Gastrocnemius medialis (tissue), 4 donors: ENCODE measurements at regions not wholly inside any gene's neighbourhood (a gene's known extent, or its start where the extent isn't known, plus 50 kb on each side); places are given as distances from the start of the nearest gene placed in this dataset.

Experiments used
- ATAC-seq, 2 donors: fragments of 150-250 bp; one replicate each; pipeline ENCODE4 v1.9.1; 2016
- DNase-seq, 2 donors: peaks; one replicate each; pipeline ENCODE4 v3.0.0-alpha.2; 2019
- H3K27ac ChIP-seq, 4 donors: fragments of 200-600 bp; sonication (generic); 1 replicate in 1 of 4; 2 replicates in 3 of 4; pipeline ENCODE4 v1.5.1; 2016 to 2018; ENCODE audit warnings: mild to moderate bottlenecking in 2 of 4, moderate library complexity in 1 of 4
- H3K27me3 ChIP-seq, 3 donors: fragments of 200-600 bp; sonication (generic) in 2 of 3; 1 replicate in 1 of 3; 2 replicates in 2 of 3; pipeline versions ENCODE4 v1.5.1 to v1.6.0; 2016 to 2019; ENCODE audit warnings: mild to moderate bottlenecking in 1 of 3, moderate library complexity in 1 of 3
- H3K36me3 ChIP-seq, 2 donors: fragments of 200-600 bp; sonication (generic) in 1 of 2; one replicate each; pipeline ENCODE4 v1.5.1; 2017 to 2018
- H3K4me1 ChIP-seq, 2 donors: fragments of 200-600 bp; sonication (generic) in 1 of 2; one replicate each; pipeline ENCODE4 v1.5.1; 2016 to 2017; ENCODE audit warnings: mild to moderate bottlenecking in 2 of 2
- H3K4me3 ChIP-seq, 4 donors: fragments of 200-600 bp; sonication (generic) in 3 of 4; 1 replicate in 1 of 4; 2 replicates in 3 of 4; pipeline ENCODE4 v1.5.1; 2016 to 2019; ENCODE audit warnings: mild to moderate bottlenecking in 2 of 4
- H3K9me3 ChIP-seq, 3 donors: fragments of 200-600 bp; sonication (generic) in 2 of 3; 1 replicate in 1 of 3; 2 replicates in 2 of 3; pipeline ENCODE4 v1.5.1; 2016 to 2019
- POLR2A ChIP-seq, 2 donors: fragments of 450-650 bp; IDR thresholded peaks; one replicate each; pipeline ENCODE4 v1.6.1; 2017; ENCODE audit warnings: antibody characterized with exemption in 2 of 2, mild to moderate bottlenecking in 2 of 2, moderate library complexity in 2 of 2
- in situ Hi-C, 4 donors: fragments of 200-750 bp; cut with MboI; loops; one replicate each; pipeline versions ENCODE4 v1.15.0 to v1.8.0; 2017; ENCODE audit warnings: low sequenced_read_pairs in 4 of 4
- intact Hi-C: fragments of 100-400 bp; cut with DNase I; formaldehyde crosslinking; loops from one replicate; pipeline ENCODE4 v1.15.1; 2023; ENCODE audit warnings: low total_unique reads
- TF ChIP-seq, protein P1 (sequence below), 5 experiments: fragments of 450-650 bp in 3 of 5; fragments of 200-600 bp in 2 of 5; sonication (generic) in 2 of 5; IDR thresholded peaks in 4 of 5; conservative IDR thresholded peaks in 1 of 5; 1 replicate in 4 of 5; 2 replicates in 1 of 5; pipeline ENCODE4 v1.5.1; 2016 to 2019; ENCODE audit warnings: antibody characterized with exemption in 5 of 5, mild to moderate bottlenecking in 3 of 5, moderate library complexity in 3 of 5

GRCh38 chr5:117487556-117487955, 912.9 kb upstream of the SEMA6A start:
- no peaks in the 10 kb centered on the region for H3K4me1 ChIP-seq
- no peak for TF ChIP-seq POLR2A (IDR thresholded peaks at IDR 0.05)
- TF ChIP-seq, protein P1, sequence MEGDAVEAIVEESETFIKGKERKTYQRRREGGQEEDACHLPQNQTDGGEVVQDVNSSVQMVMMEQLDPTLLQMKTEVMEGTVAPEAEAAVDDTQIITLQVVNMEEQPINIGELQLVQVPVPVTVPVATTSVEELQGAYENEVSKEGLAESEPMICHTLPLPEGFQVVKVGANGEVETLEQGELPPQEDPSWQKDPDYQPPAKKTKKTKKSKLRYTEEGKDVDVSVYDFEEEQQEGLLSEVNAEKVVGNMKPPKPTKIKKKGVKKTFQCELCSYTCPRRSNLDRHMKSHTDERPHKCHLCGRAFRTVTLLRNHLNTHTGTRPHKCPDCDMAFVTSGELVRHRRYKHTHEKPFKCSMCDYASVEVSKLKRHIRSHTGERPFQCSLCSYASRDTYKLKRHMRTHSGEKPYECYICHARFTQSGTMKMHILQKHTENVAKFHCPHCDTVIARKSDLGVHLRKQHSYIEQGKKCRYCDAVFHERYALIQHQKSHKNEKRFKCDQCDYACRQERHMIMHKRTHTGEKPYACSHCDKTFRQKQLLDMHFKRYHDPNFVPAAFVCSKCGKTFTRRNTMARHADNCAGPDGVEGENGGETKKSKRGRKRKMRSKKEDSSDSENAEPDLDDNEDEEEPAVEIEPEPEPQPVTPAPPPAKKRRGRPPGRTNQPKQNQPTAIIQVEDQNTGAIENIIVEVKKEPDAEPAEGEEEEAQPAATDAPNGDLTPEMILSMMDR (IDR thresholded peaks at IDR 0.05 in 4 of 5, conservative IDR thresholded peaks at IDR 0.05 in 1 of 5), result no peak
- H3K27me3 ChIP-seq, result no peaks in the 10 kb centered on the region
- ATAC-seq (no peak), DNase-seq (no peak)
- H3K4me3 ChIP-seq, result no peak overlapping the region
- no peaks in the 10 kb centered on the region for H3K36me3 ChIP-seq
- no peaks in the 10 kb centered on the region for H3K9me3 ChIP-seq
- in situ Hi-C loops (no loop called here), intact Hi-C loops (no loop called here)
- no peak overlapping the region for H3K27ac ChIP-seq

GRCh38 chr5:117486879-117487391, 912.3 kb upstream of the SEMA6A start:
- no peak for TF ChIP-seq POLR2A (IDR thresholded peaks at IDR 0.05)
- TF ChIP-seq, protein P1 (IDR thresholded peaks at IDR 0.05 in 4 of 5, conservative IDR thresholded peaks at IDR 0.05 in 1 of 5), result no peak
- Histone ChIP-seq H3K4me1 (no peaks in the 10 kb centered on the region), H3K27ac (no peak overlapping the region), H3K9me3 (no peaks in the 10 kb centered on the region), H3K27me3 (no peaks in the 10 kb centered on the region), H3K4me3 (no peak overlapping the region), H3K36me3 (no peaks in the 10 kb centered on the region)
- DNase-seq, result no peak
- intact Hi-C loops (no loop called here), in situ Hi-C loops (no loop called here)
- no peak for ATAC-seq

- no peaks in the 10 kb centered on the region for H3K4me1 ChIP-seq
- H3K36me3 ChIP-seq, result no peaks in the 10 kb centered on the region
- in situ Hi-C loops, result no loop called here
- DNase-seq (no peak), ATAC-seq (no peak)
- H3K27me3 ChIP-seq, result no peaks in the 10 kb centered on the region
- no peaks in the 10 kb centered on the region for H3K9me3 ChIP-seq
- intact Hi-C loops, result no loop called here
- H3K27ac ChIP-seq, result no peak overlapping the region
- no peak overlapping the region for H3K4me3 ChIP-seq
- TF ChIP-seq POLR2A (IDR thresholded peaks at IDR 0.05), result no peak
Measured at GRCh38 chr5:117486261-117486660, 911.6 kb upstream of the SEMA6A start.

DNA sequence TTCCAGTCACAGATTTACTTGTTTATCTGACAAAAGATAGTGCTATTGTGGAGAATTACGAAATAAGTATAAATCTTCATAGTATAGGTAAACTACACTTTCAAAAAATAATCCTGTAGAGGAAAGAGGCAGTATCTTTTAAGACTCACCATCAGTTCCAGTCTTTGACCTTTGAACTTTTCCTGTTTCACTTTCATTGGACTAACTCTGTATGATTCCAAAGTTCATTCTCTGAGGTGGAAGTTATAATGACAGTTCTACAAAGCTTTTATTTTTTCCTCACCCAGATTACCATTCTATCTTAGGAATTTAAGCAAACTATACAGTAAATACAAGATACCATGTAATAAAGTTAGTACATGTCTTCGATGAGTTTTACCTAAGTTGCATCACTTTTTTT, 901.3 kb upstream of the SEMA6A start:
- Histone ChIP-seq H3K4me1 (no peaks in the 10 kb centered on the region), H3K36me3 (no peaks in the 10 kb centered on the region), H3K9me3 (no peaks in the 10 kb centered on the region), H3K4me3 (no peak overlapping the region), H3K27ac (no peak overlapping the region), H3K27me3 (no peaks in the 10 kb centered on the region)
- intact Hi-C loops, result no loop called here
- in situ Hi-C loops, result no loop called here
- ATAC-seq, result no peak
- no peak for TF ChIP-seq POLR2A (IDR thresholded peaks at IDR 0.05)
- TF ChIP-seq, protein P1 (IDR thresholded peaks at IDR 0.05 in 4 of 5, conservative IDR thresholded peaks at IDR 0.05 in 1 of 5), result no peak
- no peak for DNase-seq

- Histone ChIP-seq H3K9me3 (no peaks in the 10 kb centered on the region), H3K27me3 (no peaks in the 10 kb centered on the region), H3K4me3 (no peak overlapping the region), H3K27ac (no peak overlapping the region), H3K4me1 (no peaks in the 10 kb centered on the region), H3K36me3 (no peaks in the 10 kb centered on the region)
- intact Hi-C loops, result no loop called here
- TF ChIP-seq POLR2A (IDR thresholded peaks at IDR 0.05), result no peak
- TF ChIP-seq, protein P1 (IDR thresholded peaks at IDR 0.05 in 4 of 5, conservative IDR thresholded peaks at IDR 0.05 in 1 of 5), result no peak
- in situ Hi-C loops, result loop anchor here in 2 of 4 donors (25.0 kb wide), 1 partner anchor 1314 kb away; no protein-coding TSS in a partner anchor
- ATAC-seq, result no peak
- DNase-seq, result no peak
Measured at GRCh38 chr5:117473165-117473564, 898.5 kb upstream of the SEMA6A start.
